Keratinocyte (primary cell): ENCODE measurements at regions not wholly inside any gene's neighbourhood (a gene's known extent, or its start where the extent isn't known, plus 50 kb on each side); places are given as distances from the start of the nearest gene placed in this dataset.

Experiments used
- DNase-seq: peaks from one replicate; pipeline ENCODE4 v3.0.0-alpha.2; 2011; ENCODE audit warnings: low read depth, missing footprints, low spot score
- FAIRE-seq: peaks from 2 replicates; lab custom pipeline; 2011; peaks lifted over from hg19 to GRCh38; lab: Jason Lieb, UNC
- H2AFZ ChIP-seq: 2 replicates; pipeline ENCODE4 v1.6.0; 2012; ENCODE audit warnings: low read length, control low read depth, inconsistent platforms; ENCODE audit not compliant: control insufficient read depth
- H3K27ac ChIP-seq: 2 replicates; pipeline ENCODE4 v1.5.1; 2011; ENCODE audit warnings: low read length; ENCODE audit not compliant: control insufficient read depth, insufficient read depth
- H3K27me3 ChIP-seq: 3 replicates; pipeline ENCODE4 v1.6.0; 2011; ENCODE audit warnings: low read length; ENCODE audit not compliant: control insufficient read depth, insufficient read depth; ENCODE audit errors: extremely low read depth
- H3K36me3 ChIP-seq, 2 experiments: 2 replicates in 1 of 2; 3 replicates in 1 of 2; pipeline ENCODE4 v1.5.1; 2011; ENCODE audit warnings: low read length in 2 of 2, mild to moderate bottlenecking in 1 of 2; ENCODE audit not compliant: control insufficient read depth in 2 of 2, insufficient read depth in 2 of 2; ENCODE audit errors: extremely low read depth in 1 of 2
- H3K4me1 ChIP-seq: 3 replicates; pipeline ENCODE4 v1.5.1; 2011; ENCODE audit warnings: low read length; ENCODE audit not compliant: control insufficient read depth, insufficient read depth; ENCODE audit errors: extremely low read depth
- H3K4me2 ChIP-seq: 3 replicates; pipeline ENCODE4 v1.6.0; 2011; ENCODE audit warnings: low read depth, low read length; ENCODE audit not compliant: control insufficient read depth, insufficient read depth; ENCODE audit errors: extremely low read depth
- H3K4me3 ChIP-seq, 3 experiments: fragments of 200-600 bp in 1 of 3; sonication (generic) in 1 of 3; 2 replicates in 2 of 3; 3 replicates in 1 of 3; pipeline ENCODE4 v1.5.1; 2011 to 2016; ENCODE audit warnings: low read length in 3 of 3, mild to moderate bottlenecking in 3 of 3, control low read depth in 2 of 3, inconsistent platforms in 1 of 3, low read depth in 1 of 3, mixed read lengths in 1 of 3, mixed run types in 1 of 3, moderate library complexity in 1 of 3; ENCODE audit not compliant: control insufficient read depth in 2 of 3, insufficient read depth in 2 of 3; ENCODE audit errors: extremely low read depth in 1 of 3
- H3K79me2 ChIP-seq: 2 replicates; pipeline ENCODE4 v1.6.0; 2012; ENCODE audit warnings: low read length; ENCODE audit not compliant: control insufficient read depth, insufficient read depth
- H3K9ac ChIP-seq: 3 replicates; pipeline ENCODE4 v1.6.0; 2011; ENCODE audit warnings: low read length; ENCODE audit not compliant: control insufficient read depth, insufficient read depth; ENCODE audit errors: extremely low read depth
- H3K9me1 ChIP-seq: 3 replicates; pipeline ENCODE4 v1.6.0; 2011; ENCODE audit warnings: low read length; ENCODE audit not compliant: control insufficient read depth, insufficient read depth; ENCODE audit errors: extremely low read depth
- H3K9me3 ChIP-seq: 2 replicates; pipeline ENCODE4 v1.5.1; 2012; ENCODE audit warnings: low read depth, low read length; ENCODE audit not compliant: control insufficient read depth
- H4K20me1 ChIP-seq: 3 replicates; pipeline ENCODE4 v1.6.0; 2011; ENCODE audit warnings: low read length; ENCODE audit not compliant: control insufficient read depth, insufficient read depth; ENCODE audit errors: extremely low read depth
- CTCF ChIP-seq, 3 experiments: IDR thresholded peaks in 1 of 3; conservative IDR thresholded peaks in 1 of 3; optimal IDR thresholded peaks in 1 of 3; 2 replicates in 2 of 3; 3 replicates in 1 of 3; pipeline versions ENCODE3 to v1.5.1; 2011; ENCODE audit warnings: low read length in 3 of 3, mild to moderate bottlenecking in 3 of 3, moderate library complexity in 2 of 3, control low read depth in 1 of 3, inconsistent platforms in 1 of 3; ENCODE audit not compliant: insufficient read depth in 2 of 3; ENCODE audit errors: extremely low read depth in 1 of 3
- EZH2 ChIP-seq: IDR thresholded peaks from one replicate; pipeline ENCODE4 v1.6.1; 2012; ENCODE audit warnings: inconsistent platforms, mild to moderate bottlenecking, low read length, moderate library complexity
- dilution Hi-C: fragments of 300-500 bp; cut with MboI; formaldehyde crosslinking; loops from one replicate; pipeline ENCODE4 v1.7.0; 2020; ENCODE audit warnings: low sequenced_read_pairs; ENCODE audit not compliant: extremely low pct_ligation_motif_present

GRCh38 chr21:18894387-18894786, 490.8 kb upstream of the TMPRSS15 start:
- H3K9ac ChIP-seq, result no peak overlapping the region
- no peak overlapping the region for H3K4me2 ChIP-seq
- no peaks in the 10 kb centered on the region for H3K9me1 ChIP-seq
- no peaks in the 10 kb centered on the region for H3K27me3 ChIP-seq
- H3K4me1 ChIP-seq, result no peaks in the 10 kb centered on the region
- no peak overlapping the region for H2AFZ ChIP-seq
- no peak overlapping the region for H3K27ac ChIP-seq
- DNase-seq (no peak), FAIRE-seq (no peak)
- TF ChIP-seq CTCF (optimal IDR thresholded peaks at IDR 0.05 in 1 of 3, IDR thresholded peaks at IDR 0.05 in 1 of 3, conservative IDR thresholded peaks at IDR 0.05 in 1 of 3; ENCODE audit: extremely low read depth in 1 of 3, insufficient read depth in 2 of 3, low read length in 3 of 3) (no peak), EZH2 (no peak)
- no peaks in the 10 kb centered on the region for H3K79me2 ChIP-seq
- dilution Hi-C loops, result no loop called here
- H4K20me1 ChIP-seq, result no peaks in the 10 kb centered on the region
- no peaks in the 10 kb centered on the region for H3K36me3 ChIP-seq
- H3K4me3 ChIP-seq, result no peak overlapping the region
- H3K9me3 ChIP-seq, result no peaks in the 10 kb centered on the region

- no peaks in the 10 kb centered on the region for H4K20me1 ChIP-seq
- FAIRE-seq (no peak), DNase-seq (no peak)
- H3K9ac ChIP-seq, result no peak overlapping the region
- no peaks in the 10 kb centered on the region for H3K79me2 ChIP-seq
- no peaks in the 10 kb centered on the region for H3K9me1 ChIP-seq
- no peaks in the 10 kb centered on the region for H3K4me1 ChIP-seq
- H2AFZ ChIP-seq, result no peak overlapping the region
- no peaks in the 10 kb centered on the region for H3K9me3 ChIP-seq
- H3K4me2 ChIP-seq, result no peak overlapping the region
- no peaks in the 10 kb centered on the region for H3K27me3 ChIP-seq
- H3K36me3 ChIP-seq, result no peaks in the 10 kb centered on the region
- dilution Hi-C loops, result no loop called here
- H3K4me3 ChIP-seq, result no peak overlapping the region
- no peak overlapping the region for H3K27ac ChIP-seq
- TF ChIP-seq EZH2 (no peak), CTCF (optimal IDR thresholded peaks at IDR 0.05 in 1 of 3, IDR thresholded peaks at IDR 0.05 in 1 of 3, conservative IDR thresholded peaks at IDR 0.05 in 1 of 3; ENCODE audit: extremely low read depth in 1 of 3, insufficient read depth in 2 of 3, low read length in 3 of 3) (no peak)
Measured at GRCh38 chr21:18899261-18899660, 495.7 kb upstream of the TMPRSS15 start.
